A549 (cell line): ENCODE measurements at regions not wholly inside any gene's neighbourhood (a gene's known extent, or its start where the extent isn't known, plus 50 kb on each side); places are given as distances from the start of the nearest gene placed in this dataset.

Experiments
- ATAC-seq, 2 experiments: fragments of 200-7000 bp in 1 of 2; fragments of >200 bp in 1 of 2; cut with Nextera tagmentation in 1 of 2; cut with Tn5 transposase in 1 of 2; 3 replicates each; pipeline versions ENCODE4 v1.8.0 to v1.9.1; 2018 to 2020; ENCODE audit warnings: mild to moderate bottlenecking in 1 of 2, moderate library complexity in 1 of 2
- CTCF ChIA-PET: fragments of 300-600 bp; sonication (Branson Sonifier 250); formaldehyde crosslinking; extraction: SDS; loops from one replicate; lab custom pipeline; 2021; ENCODE audit warnings: antibody characterized with exemption, inconsistent platforms; lab: Yijun Ruan, JAX
- POLR2A ChIA-PET: fragments of 350-600 bp; formaldehyde crosslinking; extraction: SDS; loops from one replicate; lab custom pipeline; 2021; ENCODE audit warnings: antibody characterized with exemption, inconsistent platforms; lab: Yijun Ruan, JAX
- DNase-seq, 2 experiments: peaks; one replicate each; pipeline versions ENCODE4 v3.0.0 to v3.0.0-alpha.2; 2011 to 2016; ENCODE audit warnings: low read depth in 1 of 2, low spot score in 1 of 2
- FAIRE-seq: peaks from 2 replicates; lab custom pipeline; 2011; peaks lifted over from hg19 to GRCh38; lab: Jason Lieb, UNC
- H3K27ac ChIP-seq, 2 experiments: fragments of >200 bp; sonication (Bioruptor Twin); formaldehyde crosslinking; 3 replicates each; pipeline ENCODE4 v1.5.1; 2016 to 2017
- H3K4me1 ChIP-seq: fragments of >200 bp; sonication (Bioruptor Twin); formaldehyde crosslinking; 3 replicates; pipeline ENCODE4 v1.6.1; 2016
- H3K4me2 ChIP-seq: fragments of >200 bp; sonication (Bioruptor Twin); formaldehyde crosslinking; 3 replicates; pipeline ENCODE4 v1.6.1; 2016
- H3K4me3 ChIP-seq: fragments of >200 bp; sonication (Bioruptor Twin); formaldehyde crosslinking; 3 replicates; pipeline ENCODE4 v1.5.1; 2016
- H3K9me3 ChIP-seq: fragments of >200 bp; sonication (Bioruptor Twin); formaldehyde crosslinking; 3 replicates; pipeline ENCODE4 v1.6.1; 2016
- CEBPB ChIP-seq, 2 experiments: fragments of >200 bp in 1 of 2; sonication (Bioruptor Twin) in 1 of 2; formaldehyde crosslinking in 1 of 2; IDR thresholded peaks; 2 replicates each; pipeline ENCODE4 v1.6.1; 2012 to 2016
- CHD4 ChIP-seq: fragments of 200-600 bp; sonication (generic); IDR thresholded peaks from 2 replicates; pipeline ENCODE4 v1.6.1; 2016; ENCODE audit warnings: antibody characterized with exemption, mild to moderate bottlenecking, borderline replicate concordance
- EHMT2 ChIP-seq: fragments of 200-600 bp; sonication (generic); IDR thresholded peaks from 2 replicates; pipeline ENCODE4 v1.6.1; 2016; ENCODE audit warnings: antibody characterized with exemption, low read depth, mild to moderate bottlenecking, moderate library complexity
- FOSB ChIP-seq: fragments of 250-450 bp; sonication (Bioruptor Pico); IDR thresholded peaks from 2 replicates; pipeline ENCODE4 v1.5.0; 2020; ENCODE audit warnings: mild to moderate bottlenecking, moderate library complexity
- KDM1A ChIP-seq: fragments of 200-600 bp; sonication (generic); IDR thresholded peaks from 2 replicates; pipeline ENCODE4 v1.6.1; 2016; ENCODE audit warnings: low read depth, mild to moderate bottlenecking
- RARB ChIP-seq: fragments of 250-450 bp; sonication (Bioruptor Pico); IDR thresholded peaks from 2 replicates; pipeline ENCODE4 v1.8.0; 2021; ENCODE audit warnings: mild to moderate bottlenecking, moderate library complexity
- SREBF2 ChIP-seq: fragments of 450-650 bp; IDR thresholded peaks from 2 replicates; pipeline ENCODE4 v1.6.1; 2014; ENCODE audit warnings: mild to moderate bottlenecking, moderate library complexity
- TFCP2L1 ChIP-seq: fragments of 250-450 bp; sonication (Bioruptor Pico); IDR thresholded peaks from 2 replicates; pipeline ENCODE4 v1.5.0; 2021; ENCODE audit warnings: mild to moderate bottlenecking
- TP53 ChIP-seq: fragments of 250-450 bp; sonication (Bioruptor Pico); IDR thresholded peaks from 2 replicates; pipeline ENCODE4 v1.5.0; 2021; ENCODE audit warnings: mild to moderate bottlenecking, moderate library complexity
- ZC3H11A ChIP-seq: fragments of 450-650 bp; IDR thresholded peaks from 2 replicates; pipeline ENCODE4 v1.6.1; 2014; ENCODE audit warnings: antibody characterized with exemption, mild to moderate bottlenecking
- ZNF302 ChIP-seq: fragments of 250-450 bp; sonication (Bioruptor Pico); IDR thresholded peaks from 2 replicates; pipeline ENCODE4 v1.9.0; 2021; ENCODE audit warnings: inconsistent platforms, mild to moderate bottlenecking, moderate library complexity
- ZSCAN20 ChIP-seq: fragments of 250-450 bp; sonication (Bioruptor Pico); IDR thresholded peaks from 2 replicates; pipeline ENCODE4 v1.8.0; 2022; ENCODE audit warnings: mild to moderate bottlenecking, moderate library complexity
- WGBS: methylation state at CpG from one replicate; pipeline ENCODE4 v1.1.6; 2017; ENCODE audit errors: missing lambda C conversion rate; 5-methylcytosine and 5-hydroxymethylcytosine counted together
- TF ChIP-seq, protein P1 (sequence below): fragments of 200-600 bp; sonication (generic); IDR thresholded peaks from 2 replicates; pipeline ENCODE4 v1.6.1; 2016; ENCODE audit warnings: antibody characterized with exemption, mild to moderate bottlenecking, moderate library complexity
- TF ChIP-seq, protein P2 (sequence below): fragments of 250-450 bp; sonication (Bioruptor Pico); IDR thresholded peaks from 2 replicates; pipeline ENCODE4 v1.5.0; 2020; ENCODE audit warnings: low read depth, mild to moderate bottlenecking, moderate library complexity
- TF ChIP-seq, protein P3 (sequence below): fragments of 450-650 bp; IDR thresholded peaks from 2 replicates; pipeline ENCODE4 v1.6.1; 2014; ENCODE audit warnings: antibody characterized with exemption

DNA sequence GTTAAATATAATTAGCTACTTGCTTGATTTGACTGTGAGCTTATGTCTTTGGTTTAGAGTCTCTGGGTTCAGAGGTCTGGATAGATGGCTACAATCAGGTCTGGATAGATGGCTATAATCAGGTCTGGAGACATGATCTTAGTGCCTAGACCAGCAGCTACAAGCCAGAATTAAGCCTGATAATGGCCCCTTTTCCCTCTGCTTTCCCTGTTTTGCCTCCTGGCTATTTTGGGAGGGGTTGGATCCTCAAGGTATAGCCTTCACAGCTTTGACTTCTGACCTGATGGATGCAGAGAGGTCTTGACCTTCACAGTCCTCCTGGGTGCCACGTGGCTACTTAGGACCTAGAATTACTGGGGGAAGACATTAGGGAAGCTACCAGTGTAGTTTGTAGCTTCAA is 877.7 kb downstream of the GALC start (continued):
- TF ChIP-seq, protein P1, sequence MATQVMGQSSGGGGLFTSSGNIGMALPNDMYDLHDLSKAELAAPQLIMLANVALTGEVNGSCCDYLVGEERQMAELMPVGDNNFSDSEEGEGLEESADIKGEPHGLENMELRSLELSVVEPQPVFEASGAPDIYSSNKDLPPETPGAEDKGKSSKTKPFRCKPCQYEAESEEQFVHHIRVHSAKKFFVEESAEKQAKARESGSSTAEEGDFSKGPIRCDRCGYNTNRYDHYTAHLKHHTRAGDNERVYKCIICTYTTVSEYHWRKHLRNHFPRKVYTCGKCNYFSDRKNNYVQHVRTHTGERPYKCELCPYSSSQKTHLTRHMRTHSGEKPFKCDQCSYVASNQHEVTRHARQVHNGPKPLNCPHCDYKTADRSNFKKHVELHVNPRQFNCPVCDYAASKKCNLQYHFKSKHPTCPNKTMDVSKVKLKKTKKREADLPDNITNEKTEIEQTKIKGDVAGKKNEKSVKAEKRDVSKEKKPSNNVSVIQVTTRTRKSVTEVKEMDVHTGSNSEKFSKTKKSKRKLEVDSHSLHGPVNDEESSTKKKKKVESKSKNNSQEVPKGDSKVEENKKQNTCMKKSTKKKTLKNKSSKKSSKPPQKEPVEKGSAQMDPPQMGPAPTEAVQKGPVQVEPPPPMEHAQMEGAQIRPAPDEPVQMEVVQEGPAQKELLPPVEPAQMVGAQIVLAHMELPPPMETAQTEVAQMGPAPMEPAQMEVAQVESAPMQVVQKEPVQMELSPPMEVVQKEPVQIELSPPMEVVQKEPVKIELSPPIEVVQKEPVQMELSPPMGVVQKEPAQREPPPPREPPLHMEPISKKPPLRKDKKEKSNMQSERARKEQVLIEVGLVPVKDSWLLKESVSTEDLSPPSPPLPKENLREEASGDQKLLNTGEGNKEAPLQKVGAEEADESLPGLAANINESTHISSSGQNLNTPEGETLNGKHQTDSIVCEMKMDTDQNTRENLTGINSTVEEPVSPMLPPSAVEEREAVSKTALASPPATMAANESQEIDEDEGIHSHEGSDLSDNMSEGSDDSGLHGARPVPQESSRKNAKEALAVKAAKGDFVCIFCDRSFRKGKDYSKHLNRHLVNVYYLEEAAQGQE, result no peak

DNA sequence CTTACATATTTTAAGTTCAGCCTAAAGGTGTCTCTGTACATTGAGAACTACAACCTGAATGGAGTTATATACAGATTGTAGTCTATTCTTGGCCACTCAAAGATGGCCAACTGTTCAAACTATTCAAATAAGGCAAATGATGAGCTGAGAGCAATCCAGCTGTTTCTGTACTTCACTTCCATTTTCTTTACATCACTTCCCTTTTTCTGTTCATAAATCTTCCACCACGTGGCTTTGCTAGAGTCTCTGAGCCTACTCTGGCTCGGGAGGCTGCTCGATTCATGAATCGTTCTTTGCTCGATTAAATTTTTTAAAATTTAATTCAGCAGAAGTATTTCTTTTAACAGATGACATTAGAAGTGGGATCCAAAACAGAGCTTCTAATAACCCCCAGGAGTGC is 879.7 kb downstream of the GALC start:
- no peak overlapping the region for H3K27ac ChIP-seq
- no peak for DNase-seq
- CTCF ChIA-PET, result no interaction called here
- H3K9me3 ChIP-seq, result no peaks in the 10 kb centered on the region
- no peak for ATAC-seq
- TF ChIP-seq CEBPB (IDR thresholded peaks at IDR 0.05) (no peak), CHD4 (no peak)
- TF ChIP-seq, protein P2, sequence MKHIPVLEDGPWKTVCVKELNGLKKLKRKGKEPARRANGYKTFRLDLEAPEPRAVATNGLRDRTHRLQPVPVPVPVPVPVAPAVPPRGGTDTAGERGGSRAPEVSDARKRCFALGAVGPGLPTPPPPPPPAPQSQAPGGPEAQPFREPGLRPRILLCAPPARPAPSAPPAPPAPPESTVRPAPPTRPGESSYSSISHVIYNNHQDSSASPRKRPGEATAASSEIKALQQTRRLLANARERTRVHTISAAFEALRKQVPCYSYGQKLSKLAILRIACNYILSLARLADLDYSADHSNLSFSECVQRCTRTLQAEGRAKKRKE (CRISPR knock-in tag), result no peak
- TF ChIP-seq, all 56 proteins: peak for 0
- 7% methylated on average over 5 of the region's 5 CpGs for WGBS
- POLR2A ChIA-PET, result no interaction called here
- Histone ChIP-seq H3K4me1 (no peaks in the 10 kb centered on the region), H3K4me2 (no peak overlapping the region), H3K4me3 (no peak overlapping the region)
- FAIRE-seq, result no peak

DNA sequence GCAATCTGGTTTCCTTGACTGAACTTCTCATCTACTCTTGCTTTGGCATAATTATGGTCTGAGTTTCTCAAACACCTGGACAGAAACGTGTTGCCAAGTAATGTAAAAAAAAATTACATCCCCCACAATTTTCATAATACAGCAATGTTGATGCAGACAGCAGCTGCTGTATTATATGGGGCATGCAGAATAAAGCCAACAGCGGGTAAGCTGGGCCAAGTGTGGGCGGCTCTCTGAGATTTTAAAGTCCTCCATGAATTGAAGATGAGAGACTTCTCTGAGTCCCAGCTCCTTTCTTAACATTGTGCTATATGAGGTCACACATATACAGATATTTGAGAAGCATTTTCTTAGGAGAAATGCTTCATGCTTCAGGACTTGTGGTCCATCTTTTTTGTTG is 881.2 kb downstream of the GALC start:
- Histone ChIP-seq H3K4me3 (no peak overlapping the region), H3K4me1 (no peaks in the 10 kb centered on the region), H3K9me3 (no peaks in the 10 kb centered on the region), H3K4me2 (no peak overlapping the region), H3K27ac (no peak overlapping the region)
- DNase-seq (no peak), FAIRE-seq (no peak), ATAC-seq (no peak)
- CTCF ChIA-PET, result interaction anchor here (0.8 kb wide), 1 partner anchor 16 kb away, joined by 3 read pairs; no protein-coding TSS in a partner anchor
- POLR2A ChIA-PET, result no interaction called here
- no peak for TF ChIP-seq ZNF302 (CRISPR knock-in tag)
- WGBS, result 2% methylated on average over 3 of the region's 3 CpGs

DNA sequence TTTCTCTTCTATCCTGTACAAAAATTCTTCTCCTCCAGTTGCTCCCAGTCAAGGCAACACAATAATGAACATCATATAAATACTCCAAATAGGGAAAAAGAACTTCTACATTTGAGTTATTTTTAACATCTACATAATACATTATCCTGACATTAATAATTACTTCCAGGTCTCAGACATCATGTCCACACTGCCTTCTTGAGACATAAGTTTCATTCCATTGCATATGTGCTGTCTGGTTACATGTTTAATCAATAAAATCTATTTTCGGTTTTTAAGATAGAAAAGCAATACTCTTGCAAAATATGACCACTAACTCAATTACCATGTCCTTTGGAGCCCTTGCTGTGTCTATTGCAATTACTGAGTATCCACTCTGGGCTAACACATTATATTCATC is 881.9 kb downstream of the GALC start:
- no peak for ATAC-seq
- no peak for TF ChIP-seq KDM1A
- TF ChIP-seq TFCP2L1 (CRISPR knock-in tag), result no peak
- no peak for TF ChIP-seq SREBF2
- no peak for TF ChIP-seq ZC3H11A
- TF ChIP-seq RARB (CRISPR knock-in tag), result no peak
- TF ChIP-seq, protein P2 (CRISPR knock-in tag), result no peak
- no peak for TF ChIP-seq TP53 (CRISPR knock-in tag)
- TF ChIP-seq, protein P3, sequence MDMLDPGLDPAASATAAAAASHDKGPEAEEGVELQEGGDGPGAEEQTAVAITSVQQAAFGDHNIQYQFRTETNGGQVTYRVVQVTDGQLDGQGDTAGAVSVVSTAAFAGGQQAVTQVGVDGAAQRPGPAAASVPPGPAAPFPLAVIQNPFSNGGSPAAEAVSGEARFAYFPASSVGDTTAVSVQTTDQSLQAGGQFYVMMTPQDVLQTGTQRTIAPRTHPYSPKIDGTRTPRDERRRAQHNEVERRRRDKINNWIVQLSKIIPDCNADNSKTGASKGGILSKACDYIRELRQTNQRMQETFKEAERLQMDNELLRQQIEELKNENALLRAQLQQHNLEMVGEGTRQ, result no peak
- no peak for TF ChIP-seq ZSCAN20
- TF ChIP-seq FOSB (CRISPR knock-in tag), result no peak
- no peak for TF ChIP-seq EHMT2
- TF ChIP-seq, all 56 proteins: peak for 0
- WGBS, result 0% methylated on average over 1 of the region's 1 CpG
- FAIRE-seq (no peak), DNase-seq (no peak)
- POLR2A ChIA-PET, result no interaction called here
- H3K9me3 ChIP-seq, result no peaks in the 10 kb centered on the region
- H3K4me1 ChIP-seq, result no peaks in the 10 kb centered on the region
- CTCF ChIA-PET, result interaction anchor here (1.2 kb wide), 1 partner anchor 12 kb away, joined by 4 read pairs; no protein-coding TSS in a partner anchor
- H3K4me3 ChIP-seq, result no peak overlapping the region
- no peak overlapping the region for H3K4me2 ChIP-seq
- no peak overlapping the region for H3K27ac ChIP-seq
